ENCODE measurements at regions not wholly inside any gene's neighbourhood (a gene's known extent, or its start where the extent isn't known, plus 50 kb on each side); places are given as distances from the start of the nearest gene placed in this dataset.

- DNase-seq: no peak
Measured at GRCh38 chr18:40473221-40474029, 1481.6 kb upstream of the PIK3C3 start.

DNA sequence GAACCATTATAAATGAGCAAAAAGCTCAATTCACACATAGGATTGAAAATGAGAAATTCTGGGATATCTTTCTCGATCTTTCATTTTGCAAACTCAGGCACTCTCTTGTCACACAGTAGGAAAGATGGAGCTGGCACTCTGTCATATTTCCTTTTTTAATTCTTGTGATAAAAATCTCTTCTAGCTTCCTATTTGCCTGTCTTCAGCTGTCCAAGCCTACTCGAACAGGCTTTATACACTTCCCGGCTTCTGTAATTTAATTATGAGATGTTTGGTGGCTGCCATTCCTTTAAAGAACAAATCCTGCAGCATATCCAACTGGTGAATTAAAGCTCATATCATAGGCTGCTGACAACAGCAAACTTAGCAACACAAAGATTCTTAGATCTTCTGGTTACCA, 1484.3 kb upstream of the PIK3C3 start:
- no peak for DNase-seq

GRCh38 chr18:40469851-40470250, 1485.2 kb upstream of the PIK3C3 start:
- no peak for DNase-seq

- DNase-seq: no peak
Measured at GRCh38 chr18:40469316-40469715, 1485.7 kb upstream of the PIK3C3 start.

- DNase-seq: no peak
Measured at GRCh38 chr18:40464032-40464431, 1491.0 kb upstream of the PIK3C3 start.

GRCh38 chr18:40453903-40454302, 1501.1 kb upstream of the PIK3C3 start:
- DNase-seq: no peak

DNA sequence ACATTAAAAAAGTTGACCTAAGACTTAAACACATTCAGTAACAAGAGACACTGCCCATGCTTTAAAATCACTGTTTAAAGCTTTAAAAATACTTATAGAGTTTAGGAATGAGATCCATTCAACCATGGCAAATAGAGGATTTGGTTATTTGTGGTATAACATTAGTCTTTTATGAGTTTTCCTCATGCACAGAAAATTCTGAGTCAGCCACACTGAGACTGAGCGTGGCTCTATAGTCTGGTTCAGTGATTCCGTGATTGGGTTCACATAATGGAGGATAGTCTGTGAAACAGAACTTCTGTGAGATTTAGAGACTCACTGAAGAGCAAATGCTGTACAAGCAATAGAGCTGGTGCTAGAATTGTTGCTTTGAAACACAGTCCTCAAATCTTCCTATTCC, 1502.4 kb upstream of the PIK3C3 start:
- no peak for DNase-seq

DNA sequence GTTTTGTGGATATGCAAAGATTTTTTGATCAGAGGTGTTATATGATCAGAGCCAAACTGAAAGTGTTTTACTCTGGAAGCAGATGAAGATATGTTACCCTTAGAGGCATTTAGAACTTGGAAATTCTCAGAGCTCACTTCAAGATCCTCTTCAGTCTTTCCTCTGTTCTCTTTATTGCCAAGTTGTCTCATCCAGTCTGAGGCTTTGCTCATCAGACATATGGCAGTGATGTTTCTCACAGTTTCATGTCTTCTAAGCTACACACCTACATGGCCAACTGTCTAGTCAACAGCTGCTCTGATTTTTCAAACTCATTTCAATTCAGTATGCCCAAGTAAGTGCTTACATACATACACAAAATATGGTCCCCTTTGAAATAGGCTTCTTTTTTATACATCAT, 1504.3 kb upstream of the PIK3C3 start:
- DNase-seq: no peak

DNA sequence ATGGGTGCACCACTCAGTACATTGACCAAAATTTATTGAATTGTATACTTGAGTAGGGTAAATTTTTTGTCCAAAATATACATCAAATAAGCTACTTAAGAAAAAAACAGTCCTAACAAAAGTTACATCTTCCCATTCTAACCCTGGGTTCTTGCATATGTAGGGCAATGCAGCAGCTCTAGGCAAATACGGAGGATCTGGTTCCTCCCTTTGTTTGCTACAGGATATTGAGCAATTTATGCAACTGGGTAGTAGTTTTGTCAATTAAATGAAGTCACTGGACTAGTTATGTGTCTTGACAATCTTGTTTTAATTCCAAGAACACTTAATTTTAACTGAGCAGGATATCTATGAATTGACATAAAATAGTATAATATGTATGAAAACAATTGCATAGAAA, 1507.2 kb upstream of the PIK3C3 start:
- DNase-seq: no peak

DNA sequence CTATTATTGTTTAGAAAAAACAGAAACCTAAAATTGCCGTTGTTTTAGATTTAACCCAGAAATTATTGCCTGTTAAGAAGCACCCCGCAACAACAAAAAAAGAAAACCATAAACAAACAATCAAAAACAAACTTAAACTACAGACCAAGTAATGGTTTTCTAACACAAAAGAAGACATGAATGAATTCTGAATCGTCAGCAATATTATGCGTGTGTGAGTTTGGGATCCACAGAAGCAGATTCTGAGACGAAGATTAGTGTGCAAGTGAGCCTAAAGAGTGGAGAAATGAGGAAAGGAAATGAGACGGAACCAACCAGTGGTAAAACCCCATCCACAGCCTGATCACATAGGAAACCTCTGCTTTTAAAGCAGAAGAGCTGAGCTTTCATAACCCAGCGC, 1514.9 kb upstream of the PIK3C3 start:
- DNase-seq: no peak

DNA sequence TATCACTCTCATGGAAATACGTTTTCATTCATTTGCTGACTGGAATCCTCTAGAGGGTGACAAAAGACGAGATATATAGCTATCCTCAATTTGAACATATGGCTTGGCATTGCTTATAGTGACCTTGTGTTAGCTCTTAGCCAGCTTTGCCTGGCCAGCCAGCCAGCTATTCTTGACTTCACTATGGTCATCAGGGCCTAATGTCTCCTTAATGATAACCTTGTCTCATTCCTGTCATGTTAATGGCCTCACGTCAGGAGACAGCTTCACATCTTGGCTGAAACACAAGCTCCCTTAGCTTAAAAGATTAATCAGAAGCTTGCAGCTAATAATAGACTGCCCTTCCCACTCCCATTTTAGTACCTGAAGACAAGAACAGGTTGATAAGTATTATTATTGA, 1517.5 kb upstream of the PIK3C3 start:
- no peak for DNase-seq

- DNase-seq: no peak
Measured at GRCh38 chr18:40431071-40431985, 1523.7 kb upstream of the PIK3C3 start.

DNA sequence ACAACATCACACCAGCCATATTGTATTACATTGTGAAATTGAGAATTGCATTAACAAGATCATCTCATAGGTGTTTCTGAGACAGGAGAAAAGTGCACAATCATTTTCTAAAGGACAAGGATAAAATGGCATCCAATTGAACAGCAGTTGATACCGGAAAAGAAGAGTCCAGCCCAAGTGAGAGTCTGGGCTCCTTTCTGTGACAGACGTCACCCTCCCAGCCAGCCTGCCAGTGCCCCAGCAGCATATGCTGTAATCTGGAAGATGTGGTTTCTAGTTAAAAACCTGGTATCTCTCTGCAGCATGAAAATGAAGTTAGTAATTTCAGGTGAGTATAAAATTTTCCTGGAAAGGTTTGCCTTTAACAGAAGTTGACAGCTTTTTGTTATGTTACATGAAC, 1531.7 kb upstream of the PIK3C3 start:
- no peak for DNase-seq

DNA sequence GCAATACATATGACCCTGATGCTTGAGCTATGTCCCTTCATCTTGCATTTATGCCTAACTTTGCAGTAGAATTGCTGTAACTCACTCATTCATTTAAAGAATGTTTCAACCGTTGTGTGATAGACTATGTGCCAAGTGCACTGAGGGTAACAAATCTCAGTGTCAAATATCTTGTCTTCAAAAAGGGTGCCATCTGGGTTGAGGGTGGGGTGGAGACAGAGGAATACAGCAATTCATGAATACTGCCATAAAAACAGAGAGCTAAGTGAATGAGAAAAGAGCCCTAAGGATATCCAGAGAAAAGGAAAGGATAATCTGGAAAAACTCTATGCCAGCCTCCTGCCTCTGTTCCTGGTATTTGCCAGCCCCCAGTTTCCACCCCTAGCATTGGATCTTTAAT, 1534.4 kb upstream of the PIK3C3 start:
- DNase-seq: no peak

- no peak for DNase-seq
Measured at GRCh38 chr18:40417501-40417900, 1537.5 kb upstream of the PIK3C3 start.

- DNase-seq: no peak
Measured at GRCh38 chr18:40415821-40416220, 1539.2 kb upstream of the PIK3C3 start.

DNA sequence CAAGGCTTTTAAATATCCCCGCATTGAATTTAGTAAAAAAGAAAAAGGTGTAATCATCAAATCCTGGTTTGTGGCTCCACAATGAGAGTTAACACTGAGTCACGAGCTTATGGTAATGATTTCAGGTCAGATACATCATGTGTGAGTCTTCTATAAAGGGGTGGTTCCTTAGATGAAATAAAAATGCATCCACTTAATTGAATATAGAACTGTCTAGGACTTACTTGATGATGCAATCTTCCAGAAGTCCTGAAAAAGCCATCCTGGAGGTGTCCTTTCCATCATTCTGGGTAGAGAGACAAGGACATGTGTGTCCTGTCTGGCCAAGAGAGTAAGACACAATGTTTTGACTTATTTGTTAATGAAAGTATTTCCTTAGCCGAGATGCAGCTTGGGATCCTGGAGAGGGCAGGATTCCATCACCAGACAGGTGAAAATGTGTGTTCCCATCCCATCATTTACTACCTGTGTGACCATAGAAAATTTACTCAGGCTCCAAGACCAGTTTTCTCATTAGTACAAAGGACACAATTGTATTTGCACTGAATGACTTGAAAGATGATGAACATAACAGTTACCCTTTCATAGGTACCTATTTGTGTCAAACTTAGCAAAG, 1539.8 kb upstream of the PIK3C3 start:
- no peak for DNase-seq

GRCh38 chr18:40414155-40414754, 1540.8 kb upstream of the PIK3C3 start:
- DNase-seq: no peak

- no peak for DNase-seq
Measured at GRCh38 chr18:40413160-40413559, 1541.9 kb upstream of the PIK3C3 start.

DNA sequence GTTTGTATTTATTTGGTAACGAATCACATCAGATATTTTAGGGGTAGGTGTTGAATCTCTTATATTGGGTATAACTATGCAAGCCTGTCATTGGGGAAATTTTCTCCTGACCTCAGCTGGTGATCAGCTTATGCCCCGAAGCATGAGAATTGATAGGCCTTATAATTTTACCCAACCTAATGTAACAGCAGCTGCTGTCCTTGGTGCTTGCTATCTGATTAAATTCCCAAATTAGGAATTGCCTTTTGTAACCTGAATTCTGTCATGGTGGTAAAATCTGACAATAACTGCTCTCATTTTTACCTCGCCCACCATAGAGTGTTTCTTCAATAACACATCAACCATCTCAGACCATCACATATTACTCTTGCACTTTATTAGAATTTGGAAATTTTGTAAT, 1542.6 kb upstream of the PIK3C3 start:
- DNase-seq: no peak

GRCh38 chr18:40407909-40408308, 1547.1 kb upstream of the PIK3C3 start:
- DNase-seq: no peak

DNA sequence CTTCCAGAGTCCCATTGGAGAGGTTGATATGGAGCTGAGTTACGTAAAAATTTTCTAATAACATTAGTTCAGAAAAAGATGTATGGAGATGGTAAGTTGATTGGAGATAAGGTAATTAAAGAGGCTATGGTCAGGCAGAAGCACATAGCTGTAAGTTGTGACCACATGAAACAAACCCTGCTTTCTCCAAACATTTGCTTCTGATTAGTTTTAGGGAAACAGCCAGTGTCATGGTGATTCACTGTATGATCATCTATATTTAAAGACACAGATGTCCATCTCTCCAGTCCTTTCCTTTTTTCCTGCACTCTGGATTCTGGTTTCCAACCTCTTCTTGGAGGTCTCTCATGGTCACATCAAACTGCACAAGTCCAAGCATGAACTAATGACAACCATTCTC, 1550.8 kb upstream of the PIK3C3 start:
- DNase-seq: no peak

DNA sequence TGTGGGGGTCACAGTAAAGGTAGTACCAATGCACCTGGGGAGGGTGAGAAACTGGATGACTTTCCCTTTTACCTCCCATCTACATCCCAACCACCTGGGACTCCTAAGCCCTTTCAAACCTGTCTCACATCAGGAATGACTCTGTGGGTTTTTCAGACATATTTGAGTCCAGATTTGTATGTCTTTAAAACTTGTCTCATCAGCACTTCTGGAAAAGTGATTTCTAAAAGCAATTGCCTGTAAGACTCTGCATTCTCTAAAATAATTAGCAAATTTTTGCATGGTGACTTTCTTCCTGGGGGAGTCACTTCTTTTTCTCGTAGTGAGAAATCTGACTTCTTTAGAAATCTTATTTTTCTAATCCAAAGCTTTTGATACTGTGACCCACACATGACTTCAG, 1553.0 kb upstream of the PIK3C3 start:
- no peak for DNase-seq

All from GDM1 (cell line).